Cardiac muscle cell (in vitro differentiated cells and primary cell): ENCODE measurements at regions not wholly inside any gene's neighbourhood (a gene's known extent, or its start where the extent isn't known, plus 50 kb on each side); places are given as distances from the start of the nearest gene placed in this dataset.
A peak's percentile ranks its signal among the peaks of the same experiment; 100 is the strongest.

Experiments
- DNase-seq, 2 donors: peaks; one replicate each; pipeline versions ENCODE4 v3.0.0 to v3.0.0-alpha.2; 2010 to 2017; ENCODE audit warnings: low read depth in 1 of 2, low spot score in 1 of 2
- H3K27ac ChIP-seq: fragments of 200-600 bp; sonication (generic); 2 replicates; pipeline ENCODE4 v1.5.1; 2016
- H3K27me3 ChIP-seq: fragments of 200-600 bp; sonication (generic); 2 replicates; pipeline ENCODE4 v1.6.0; 2016; ENCODE audit warnings: control low read depth
- H3K36me3 ChIP-seq: fragments of 200-600 bp; sonication (generic); 2 replicates; pipeline ENCODE4 v1.5.1; 2016; ENCODE audit warnings: control low read depth
- H3K4me1 ChIP-seq: fragments of 200-600 bp; sonication (generic); 2 replicates; pipeline ENCODE4 v1.8.1; 2017; ENCODE audit warnings: low read depth, mild to moderate bottlenecking, mixed run types
- H3K4me3 ChIP-seq: fragments of 200-600 bp; sonication (generic); 2 replicates; pipeline ENCODE4 v1.5.1; 2016; ENCODE audit warnings: mild to moderate bottlenecking
- H3K9me3 ChIP-seq: fragments of 200-600 bp; sonication (generic); 2 replicates; pipeline ENCODE4 v1.5.1; 2017; ENCODE audit warnings: low read depth, mild to moderate bottlenecking, control low read depth
- CTCF ChIP-seq: IDR thresholded peaks from 2 replicates; pipeline ENCODE4 v1.5.1; 2012; ENCODE audit warnings: low read depth, mild to moderate bottlenecking, low read length

- TF ChIP-seq CTCF: peak; percentile 36
- Histone ChIP-seq H3K27me3 (no peaks in the 10 kb centered on the region), H3K36me3 (no peaks in the 10 kb centered on the region), H3K4me3 (no peak overlapping the region), H3K4me1 (peaks cover 11% of the 10 kb centered on the region), H3K9me3 (no peaks in the 10 kb centered on the region), H3K27ac (no peak overlapping the region)
- peak; percentile 2 to 25 for DNase-seq
Measured at GRCh38 chr17:12395733-12396354, 269.8 kb upstream of the MYOCD start.

GRCh38 chr17:12398441-12399051, 267.1 kb upstream of the MYOCD start:
- Histone ChIP-seq H3K9me3 (no peaks in the 10 kb centered on the region), H3K4me1 (peaks cover 7% of the 10 kb centered on the region), H3K36me3 (no peaks in the 10 kb centered on the region), H3K4me3 (no peak overlapping the region), H3K27me3 (no peaks in the 10 kb centered on the region), H3K27ac (peak overlapping the region; percentile 74)
- no peak for TF ChIP-seq CTCF
- DNase-seq: no peak

- Histone ChIP-seq H3K4me1 (peaks cover 21% of the 10 kb centered on the region), H3K4me3 (no peak overlapping the region), H3K27ac (no peak overlapping the region), H3K36me3 (no peaks in the 10 kb centered on the region), H3K9me3 (no peaks in the 10 kb centered on the region), H3K27me3 (no peaks in the 10 kb centered on the region)
- DNase-seq: no peak
- no peak for TF ChIP-seq CTCF
Measured at GRCh38 chr17:12402963-12403622, 262.6 kb upstream of the MYOCD start.

- Histone ChIP-seq H3K4me3 (no peak overlapping the region), H3K27me3 (no peaks in the 10 kb centered on the region), H3K27ac (no peak overlapping the region), H3K4me1 (peaks cover 19% of the 10 kb centered on the region), H3K36me3 (no peaks in the 10 kb centered on the region), H3K9me3 (no peaks in the 10 kb centered on the region)
- DNase-seq: no peak
- TF ChIP-seq CTCF: no peak
Measured at GRCh38 chr17:12403881-12404398, 261.8 kb upstream of the MYOCD start.

GRCh38 chr17:12406623-12407215, 259.0 kb upstream of the MYOCD start:
- no peak overlapping the region for H3K4me3 ChIP-seq
- no peak for DNase-seq

More at GRCh38 chr17:12406623-12407215, 259.0 kb upstream of the MYOCD start:
- Histone ChIP-seq H3K27ac (peak overlapping the region; percentile 86), H3K4me1 (peaks cover 24% of the 10 kb centered on the region), H3K36me3 (no peaks in the 10 kb centered on the region), H3K27me3 (no peaks in the 10 kb centered on the region), H3K9me3 (no peaks in the 10 kb centered on the region)
- no peak for TF ChIP-seq CTCF
